ENCODE measurements at regions not wholly inside any gene's neighbourhood (a gene's known extent, or its start where the extent isn't known, plus 50 kb on each side); places are given as distances from the start of the nearest gene placed in this dataset.

- TF ChIP-seq POLR2A (IDR thresholded peaks at IDR 0.05; ENCODE audit: low read depth, low read length) (no peak), TAF1 (IDR thresholded peaks at IDR 0.05; ENCODE audit: low read depth, low read length) (no peak), POU2F2 (IDR thresholded peaks at IDR 0.05; ENCODE audit: low read depth, low read length) (no peak), SPI1 (IDR thresholded peaks at IDR 0.05; ENCODE audit: low read depth, low read length) (no peak), POLR2AphosphoS5 (IDR thresholded peaks at IDR 0.05; ENCODE audit: low read depth, low read length) (no peak)
Observed at GRCh38 chr2:13103151-13103550, 386.4 kb downstream of the TRIB2 start.
